Activated T-helper 1 cell treated with anti-CD3 and anti-CD28 coated beads, Interleukin-12 subunit alpha, Interleukin-12 subunit beta, Interleukin-2, Interleukin-4 antibody, amounts not matched to agents 30 ng/mL and 10 ng/mL and 1 ng/mL, durations not matched to agents 14 hours and 24 hours and 36 hours (primary cell): ENCODE measurements at regions not wholly inside any gene's neighbourhood (a gene's known extent, or its start where the extent isn't known, plus 50 kb on each side); places are given as distances from the start of the nearest gene placed in this dataset.
"Not testable (repeated sequence)": the region's sequence is repeated elsewhere in the genome, so short reads cannot be mapped to it uniquely, and the experiment has no call there.

ENCODE experiments used
- DNase-seq: peaks from one replicate; pipeline ENCODE4 v3.0.0; 2021; ENCODE audit warnings: low spot score
- H3K27ac Mint-ChIP-seq: one replicate; pipeline ENCODE4 v1.8.0; 2021; ENCODE audit warnings: mild to moderate bottlenecking, mixed read lengths
- H3K27me3 Mint-ChIP-seq: one replicate; pipeline ENCODE4 v1.8.0; 2022; ENCODE audit warnings: mild to moderate bottlenecking, moderate library complexity, mixed read lengths; ENCODE audit not compliant: insufficient read depth
- H3K36me3 Mint-ChIP-seq: one replicate; pipeline ENCODE4 v1.8.0; 2021; ENCODE audit warnings: low read depth, mixed read lengths
- H3K4me1 Mint-ChIP-seq: one replicate; pipeline ENCODE4 v1.8.0; 2021; ENCODE audit warnings: low read depth, mixed read lengths
- H3K4me3 Mint-ChIP-seq: one replicate; pipeline ENCODE4 v1.8.0; 2021; ENCODE audit warnings: mild to moderate bottlenecking, moderate library complexity, mixed read lengths
- H3K9me3 Mint-ChIP-seq: one replicate; pipeline ENCODE4 v1.8.0; 2021; ENCODE audit warnings: mixed read lengths
- intact Hi-C: fragments of 100-400 bp; cut with micrococcal nuclease; formaldehyde crosslinking; loops from one replicate; pipeline ENCODE4 v1.15.1; 2024

GRCh38 chr18:47686806-47687205 is 243.7 kb downstream of the SMAD2 start:
- H3K27ac Mint-ChIP-seq = no peak overlapping the region
- intact Hi-C loops = no loop called here
- DNase-seq = no peak
- no peak overlapping the region for H3K4me3 Mint-ChIP-seq
- no peaks in the 10 kb centered on the region for H3K36me3 Mint-ChIP-seq
- H3K27me3 Mint-ChIP-seq = peaks cover 8% of the 10 kb centered on the region
- H3K4me1 Mint-ChIP-seq = no peaks in the 10 kb centered on the region
- H3K9me3 Mint-ChIP-seq = no peaks in the 10 kb centered on the region

GRCh38 chr18:47683774-47684173 is 246.7 kb downstream of the SMAD2 start:
- Mint-ChIP-seq H3K4me3 (no peak overlapping the region), H3K27ac (no peak overlapping the region), H3K4me1 (no peaks in the 10 kb centered on the region), H3K36me3 (no peaks in the 10 kb centered on the region), H3K9me3 (no peaks in the 10 kb centered on the region), H3K27me3 (peaks cover 4% of the 10 kb centered on the region)
- intact Hi-C loops = no loop called here
- no peak for DNase-seq

- intact Hi-C loops = no loop called here
- H3K9me3 Mint-ChIP-seq = no peaks in the 10 kb centered on the region
- H3K36me3 Mint-ChIP-seq = no peaks in the 10 kb centered on the region
- no peak overlapping the region for H3K27ac Mint-ChIP-seq
- no peak overlapping the region for H3K4me3 Mint-ChIP-seq
- no peaks in the 10 kb centered on the region for H3K4me1 Mint-ChIP-seq
- no peak for DNase-seq
- H3K27me3 Mint-ChIP-seq = peaks cover 4% of the 10 kb centered on the region
Observed at GRCh38 chr18:47682876-47683275, 247.6 kb downstream of the SMAD2 start.

- no peaks in the 10 kb centered on the region for H3K9me3 Mint-ChIP-seq
- H3K27me3 Mint-ChIP-seq = no peaks in the 10 kb centered on the region
- no peaks in the 10 kb centered on the region for H3K4me1 Mint-ChIP-seq
- no peak for DNase-seq
- H3K27ac Mint-ChIP-seq = no peak overlapping the region
- intact Hi-C loops = no loop called here
- no peak overlapping the region for H3K4me3 Mint-ChIP-seq
- H3K36me3 Mint-ChIP-seq = no peaks in the 10 kb centered on the region
Observed at GRCh38 chr18:47680488-47680887, 250.0 kb downstream of the SMAD2 start.

GRCh38 chr18:47679864-47680263 is 250.6 kb downstream of the SMAD2 start:
- DNase-seq = no peak
- Mint-ChIP-seq H3K4me1 (no peaks in the 10 kb centered on the region), H3K9me3 (no peaks in the 10 kb centered on the region), H3K27ac (no peak overlapping the region), H3K36me3 (no peaks in the 10 kb centered on the region), H3K4me3 (no peak overlapping the region), H3K27me3 (no peaks in the 10 kb centered on the region)
- intact Hi-C loops = no loop called here

GRCh38 chr18:47677952-47678351 is 252.5 kb downstream of the SMAD2 start:
- DNase-seq = no peak
- Mint-ChIP-seq H3K4me3 (no peak overlapping the region), H3K9me3 (no peaks in the 10 kb centered on the region), H3K27ac (no peak overlapping the region), H3K4me1 (no peaks in the 10 kb centered on the region), H3K27me3 (no peaks in the 10 kb centered on the region), H3K36me3 (no peaks in the 10 kb centered on the region)
- intact Hi-C loops = no loop called here

GRCh38 chr18:47669815-47670214 is 260.6 kb downstream of the SMAD2 start:
- Mint-ChIP-seq H3K27ac (no peak overlapping the region), H3K9me3 (no peaks in the 10 kb centered on the region), H3K4me1 (no peaks in the 10 kb centered on the region), H3K36me3 (no peaks in the 10 kb centered on the region), H3K4me3 (no peak overlapping the region), H3K27me3 (peaks cover 7% of the 10 kb centered on the region)
- DNase-seq = no peak
- intact Hi-C loops = no loop called here

GRCh38 chr18:47658498-47658897 is 272.0 kb downstream of the SMAD2 start:
- H3K9me3 Mint-ChIP-seq = peaks cover 5% of the 10 kb centered on the region
- intact Hi-C loops = no loop called here
- no peak for DNase-seq

GRCh38 chr18:47654988-47655387 is 275.5 kb downstream of the SMAD2 start:
- no peak for DNase-seq
- intact Hi-C loops = no loop called here
- H3K27me3 Mint-ChIP-seq = peaks cover 2% of the 10 kb centered on the region
- no peak overlapping the region for H3K4me3 Mint-ChIP-seq
- no peak overlapping the region for H3K27ac Mint-ChIP-seq
- H3K36me3 Mint-ChIP-seq = no peaks in the 10 kb centered on the region
- H3K9me3 Mint-ChIP-seq = peaks cover 3% of the 10 kb centered on the region
- no peaks in the 10 kb centered on the region for H3K4me1 Mint-ChIP-seq

More at GRCh38 chr18:47658498-47658897, 272.0 kb downstream of the SMAD2 start:
- Mint-ChIP-seq H3K4me3 (no peak overlapping the region), H3K27me3 (no peaks in the 10 kb centered on the region), H3K27ac (no peak overlapping the region), H3K36me3 (no peaks in the 10 kb centered on the region), H3K4me1 (no peaks in the 10 kb centered on the region)

- intact Hi-C loops = no loop called here
- no peaks in the 10 kb centered on the region for H3K36me3 Mint-ChIP-seq
- H3K27ac Mint-ChIP-seq = no peak overlapping the region
Observed at GRCh38 chr18:47644896-47645295, 285.6 kb downstream of the SMAD2 start.

GRCh38 chr18:47637551-47637950 is 292.9 kb downstream of the SMAD2 start:
- intact Hi-C loops, H3K27me3 Mint-ChIP-seq, H3K36me3 Mint-ChIP-seq, H3K4me3 Mint-ChIP-seq, H3K27ac Mint-ChIP-seq, DNase-seq, H3K9me3 Mint-ChIP-seq, H3K4me1 Mint-ChIP-seq: not testable (repeated sequence)

More at GRCh38 chr18:47644896-47645295, 285.6 kb downstream of the SMAD2 start:
- no peak for DNase-seq
- Mint-ChIP-seq H3K27me3 (peaks cover 2% of the 10 kb centered on the region), H3K9me3 (no peaks in the 10 kb centered on the region), H3K4me1 (no peaks in the 10 kb centered on the region), H3K4me3 (no peak overlapping the region)

GRCh38 chr18:47635416-47635815 is 295.0 kb downstream of the SMAD2 start:
- H3K27me3 Mint-ChIP-seq = peaks cover 3% of the 10 kb centered on the region
- no peaks in the 10 kb centered on the region for H3K9me3 Mint-ChIP-seq
- H3K4me3 Mint-ChIP-seq = no peak overlapping the region
- intact Hi-C loops = no loop called here
- H3K36me3 Mint-ChIP-seq = no peaks in the 10 kb centered on the region
- H3K27ac Mint-ChIP-seq = no peak overlapping the region
- no peaks in the 10 kb centered on the region for H3K4me1 Mint-ChIP-seq
- no peak for DNase-seq

- Mint-ChIP-seq H3K27me3 (peaks cover 3% of the 10 kb centered on the region), H3K4me3 (no peak overlapping the region), H3K9me3 (no peaks in the 10 kb centered on the region), H3K36me3 (no peaks in the 10 kb centered on the region), H3K27ac (no peak overlapping the region), H3K4me1 (no peaks in the 10 kb centered on the region)
- no peak for DNase-seq
- intact Hi-C loops = no loop called here
Observed at GRCh38 chr18:47632970-47633635, 297.4 kb downstream of the SMAD2 start.

- Mint-ChIP-seq H3K27me3 (peaks cover 13% of the 10 kb centered on the region), H3K4me3 (no peak overlapping the region), H3K27ac (no peak overlapping the region), H3K9me3 (no peaks in the 10 kb centered on the region), H3K36me3 (no peaks in the 10 kb centered on the region), H3K4me1 (no peaks in the 10 kb centered on the region)
- intact Hi-C loops = no loop called here
- no peak for DNase-seq
Observed at GRCh38 chr18:47628893-47629292, 301.6 kb downstream of the SMAD2 start.
